Brain microvascular endothelial cell (primary cell): ENCODE measurements at regions not wholly inside any gene's neighbourhood (a gene's known extent, or its start where the extent isn't known, plus 50 kb on each side); places are given as distances from the start of the nearest gene placed in this dataset.

Experiments used
- DNase-seq: peaks from one replicate; pipeline ENCODE4 v3.0.0-alpha.2; 2020
- H3K27ac ChIP-seq: fragments of 250-450 bp; sonication (Bioruptor Pico); 2 replicates; pipeline ENCODE4 v1.5.1; 2020; ENCODE audit warnings: mild to moderate bottlenecking, moderate library complexity
- H3K27me3 ChIP-seq: fragments of 250-450 bp; sonication (Bioruptor Pico); replicated peaks from 2 replicates; pipeline ENCODE4 v1.5.1; 2020; ENCODE audit warnings: mild to moderate bottlenecking
- H3K36me3 ChIP-seq: fragments of 250-450 bp; sonication (Bioruptor Pico); replicated peaks from 2 replicates; pipeline ENCODE4 v1.5.1; 2020; ENCODE audit warnings: mild to moderate bottlenecking
- H3K4me3 ChIP-seq: 2 replicates; pipeline ENCODE4 v1.5.1; 2011; ENCODE audit warnings: low read depth, mild to moderate bottlenecking, control low read depth, low read length, moderate library complexity
- CTCF ChIP-seq: IDR thresholded peaks from 2 replicates; pipeline ENCODE4 v1.5.1; 2011; ENCODE audit warnings: low read depth, mild to moderate bottlenecking, moderate library complexity, low read length, control low read depth, inconsistent platforms; ENCODE audit errors: missing control alignments
- in situ Hi-C: cut with HindIII; loops from 2 replicates; pipeline ENCODE4 v1.10.0; 2017; ENCODE audit warnings: low sequenced_read_pairs, low pct_ligation_motif_present

- no peak overlapping the region for H3K27ac ChIP-seq
- DNase-seq, result no peak
- in situ Hi-C loops, result no loop called here
- H3K36me3 ChIP-seq, result no peaks in the 10 kb centered on the region
- TF ChIP-seq CTCF, result no peak
- H3K4me3 ChIP-seq, result no peak overlapping the region
- no peaks in the 10 kb centered on the region for H3K27me3 ChIP-seq
These were observed 270.6 kb downstream of the HAPSTR1 start for GRCh38 chr16:9362050-9362449.

DNA sequence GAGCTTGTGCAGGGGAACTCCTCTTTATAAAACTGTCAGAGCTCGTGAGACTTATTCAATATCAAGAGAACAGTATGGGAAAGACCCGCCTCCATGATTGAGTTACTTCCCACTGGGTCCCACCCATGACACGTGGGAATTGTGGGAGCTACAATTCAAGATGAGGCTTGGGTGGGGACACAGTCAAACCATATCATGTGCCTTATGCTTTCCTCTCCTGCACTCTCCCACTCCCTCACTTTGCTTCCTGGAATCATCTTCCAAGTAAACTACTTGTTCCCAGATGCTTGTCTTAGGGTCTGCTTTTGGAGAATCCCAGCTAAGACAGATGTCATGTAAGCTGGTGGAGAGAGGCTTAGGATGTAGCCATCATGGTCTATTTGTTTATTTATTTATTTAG is 271.2 kb downstream of the HAPSTR1 start:
- no peak for DNase-seq
- no peak for TF ChIP-seq CTCF

DNA sequence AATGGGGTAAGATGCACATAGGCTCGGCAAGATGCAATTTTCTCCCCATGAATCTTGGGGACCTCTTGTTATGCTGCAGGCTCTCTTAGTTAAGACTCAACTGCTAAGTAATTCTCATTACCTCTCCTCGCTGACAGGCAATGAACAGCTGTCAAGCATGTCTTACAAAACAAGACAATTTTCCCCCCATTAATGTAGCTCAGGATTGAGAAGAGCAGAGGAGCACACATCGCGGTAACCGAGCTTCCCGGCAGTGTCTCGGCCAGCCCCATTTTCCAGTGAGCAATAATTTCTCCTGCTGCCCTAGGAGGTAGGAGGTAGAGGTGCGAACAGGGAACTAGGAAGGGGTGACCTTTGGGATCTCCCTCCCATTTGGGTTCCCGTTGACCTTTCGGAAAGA is 272.1 kb downstream of the HAPSTR1 start:
- H3K27me3 ChIP-seq, result no peaks in the 10 kb centered on the region
- in situ Hi-C loops, result no loop called here
- H3K4me3 ChIP-seq, result no peak overlapping the region
- TF ChIP-seq CTCF, result no peak
- DNase-seq, result no peak
- no peak overlapping the region for H3K27ac ChIP-seq
- H3K36me3 ChIP-seq, result no peaks in the 10 kb centered on the region

More for the DNA sequence above, 271.2 kb downstream of the HAPSTR1 start:
- H3K4me3 ChIP-seq, result no peak overlapping the region
- no peak overlapping the region for H3K27ac ChIP-seq
- H3K36me3 ChIP-seq, result no peaks in the 10 kb centered on the region
- in situ Hi-C loops, result no loop called here
- H3K27me3 ChIP-seq, result no peaks in the 10 kb centered on the region

GRCh38 chr16:9364721-9365369 is 273.4 kb downstream of the HAPSTR1 start:
- H3K4me3 ChIP-seq, result no peak overlapping the region
- H3K36me3 ChIP-seq, result no peaks in the 10 kb centered on the region
- TF ChIP-seq CTCF, result no peak
- in situ Hi-C loops, result no loop called here
- H3K27me3 ChIP-seq, result no peaks in the 10 kb centered on the region
- no peak overlapping the region for H3K27ac ChIP-seq
- DNase-seq, result no peak

DNA sequence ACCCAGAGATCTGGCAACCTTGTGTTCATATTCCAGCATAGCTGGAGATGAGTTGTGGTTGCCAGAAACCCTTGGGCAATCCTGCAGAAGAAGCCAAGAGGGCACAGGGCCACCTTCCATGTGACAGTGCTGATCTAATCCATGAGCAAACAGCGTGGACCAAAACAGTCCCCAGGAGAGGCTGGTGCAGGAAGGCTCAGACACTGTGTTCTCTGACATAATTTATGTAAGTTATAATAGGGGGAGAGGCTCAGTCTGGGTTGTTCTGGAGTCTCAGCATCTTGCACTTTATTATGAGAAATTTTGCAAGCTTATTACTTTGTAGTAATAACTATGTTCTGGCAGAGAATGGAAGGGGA is 273.9 kb downstream of the HAPSTR1 start:
- Histone ChIP-seq H3K4me3 (no peak overlapping the region), H3K27ac (no peak overlapping the region), H3K36me3 (no peaks in the 10 kb centered on the region), H3K27me3 (no peaks in the 10 kb centered on the region)
- no peak for TF ChIP-seq CTCF
- DNase-seq, result no peak
- in situ Hi-C loops, result no loop called here
